Islet of Langerhans (tissue), 1 donor: ENCODE measurements at regions not wholly inside any gene's neighbourhood (a gene's known extent, or its start where the extent isn't known, plus 50 kb on each side); places are given as distances from the start of the nearest gene placed in this dataset.

Experiments
- FAIRE-seq: peaks from one replicate; lab custom pipeline; 2011; peaks lifted over from hg19 to GRCh38; lab: Jason Lieb, UNC

- no peak for FAIRE-seq
These were observed 126.2 kb downstream of the TMEM18 start for GRCh38 chr2:550860-551567.

GRCh38 chr2:545711-546650 is 131.2 kb downstream of the TMEM18 start:
- FAIRE-seq, result no peak

- FAIRE-seq, result no peak
These were observed 132.0 kb downstream of the TMEM18 start for GRCh38 chr2:545228-545627.

- no peak for FAIRE-seq
These were observed 138.6 kb downstream of the TMEM18 start for GRCh38 chr2:538646-539045.

GRCh38 chr2:535222-535621 is 142.0 kb downstream of the TMEM18 start:
- FAIRE-seq, result no peak

- FAIRE-seq, result no peak
These were observed 147.4 kb downstream of the TMEM18 start for GRCh38 chr2:529852-530251.

- no peak for FAIRE-seq
These were observed 147.8 kb downstream of the TMEM18 start for GRCh38 chr2:529424-529823.

GRCh38 chr2:527581-527980 is 149.6 kb downstream of the TMEM18 start:
- FAIRE-seq, result no peak

- no peak for FAIRE-seq
These were observed 150.3 kb downstream of the TMEM18 start for GRCh38 chr2:526918-527317.

- FAIRE-seq, result no peak
These were observed 151.6 kb downstream of the TMEM18 start for GRCh38 chr2:525611-526010.

- FAIRE-seq, result no peak
These were observed 152.2 kb downstream of the TMEM18 start for GRCh38 chr2:525021-525420.

GRCh38 chr2:524442-524841 is 152.8 kb downstream of the TMEM18 start:
- no peak for FAIRE-seq

- no peak for FAIRE-seq
These were observed 153.4 kb downstream of the TMEM18 start for GRCh38 chr2:523698-524270.

GRCh38 chr2:522776-523175 is 154.4 kb downstream of the TMEM18 start:
- no peak for FAIRE-seq

GRCh38 chr2:521853-522530 is 155.2 kb downstream of the TMEM18 start:
- no peak for FAIRE-seq

- FAIRE-seq, result no peak
These were observed 156.4 kb downstream of the TMEM18 start for GRCh38 chr2:520663-521340.

- no peak for FAIRE-seq
These were observed 160.3 kb downstream of the TMEM18 start for GRCh38 chr2:516944-517343.

GRCh38 chr2:516131-516530 is 161.1 kb downstream of the TMEM18 start:
- FAIRE-seq, result no peak

- FAIRE-seq, result no peak
These were observed 161.6 kb downstream of the TMEM18 start for GRCh38 chr2:515441-516127.

- FAIRE-seq, result no peak
These were observed 163.1 kb downstream of the TMEM18 start for GRCh38 chr2:513981-514706.

GRCh38 chr2:510839-511238 is 166.4 kb downstream of the TMEM18 start:
- no peak for FAIRE-seq
